ENCODE measurements at regions not wholly inside any gene's neighbourhood (a gene's known extent, or its start where the extent isn't known, plus 50 kb on each side); places are given as distances from the start of the nearest gene placed in this dataset.

GRCh38 chr2:29974086-29974485, 52.7 kb upstream of the ALK start:
- no peak for DNase-seq

DNA sequence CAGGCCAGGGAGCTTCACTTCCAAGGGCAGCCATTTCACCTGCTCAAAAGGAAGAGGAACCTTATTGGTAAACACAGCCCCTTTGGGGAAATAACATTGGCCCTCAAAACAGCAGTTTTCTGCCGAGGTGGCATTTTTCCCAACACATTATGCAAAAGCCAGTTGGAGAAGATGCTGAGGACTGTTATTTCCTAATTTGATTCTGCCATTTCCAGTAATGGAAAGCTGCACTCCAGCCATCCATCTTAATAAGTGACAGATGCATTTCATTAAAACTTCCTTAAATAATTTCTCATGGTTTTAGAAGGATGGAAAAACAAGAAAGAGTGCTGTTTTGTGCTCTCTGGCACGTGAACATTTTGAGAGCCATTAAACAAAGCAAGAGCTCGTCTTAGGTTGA, 55.9 kb upstream of the ALK start:
- no peak for DNase-seq

GRCh38 chr2:29981402-29981801, 60.0 kb upstream of the ALK start:
- no peak for DNase-seq

- no peak for DNase-seq
Measured at GRCh38 chr2:29983308-29983707, 61.9 kb upstream of the ALK start.

GRCh38 chr2:29987146-29987545, 65.8 kb upstream of the ALK start:
- no peak for DNase-seq

GRCh38 chr2:29990129-29990528, 68.7 kb upstream of the ALK start:
- DNase-seq, result no peak

- DNase-seq, result no peak
Measured at GRCh38 chr2:29991086-29991485, 69.7 kb upstream of the ALK start.

DNA sequence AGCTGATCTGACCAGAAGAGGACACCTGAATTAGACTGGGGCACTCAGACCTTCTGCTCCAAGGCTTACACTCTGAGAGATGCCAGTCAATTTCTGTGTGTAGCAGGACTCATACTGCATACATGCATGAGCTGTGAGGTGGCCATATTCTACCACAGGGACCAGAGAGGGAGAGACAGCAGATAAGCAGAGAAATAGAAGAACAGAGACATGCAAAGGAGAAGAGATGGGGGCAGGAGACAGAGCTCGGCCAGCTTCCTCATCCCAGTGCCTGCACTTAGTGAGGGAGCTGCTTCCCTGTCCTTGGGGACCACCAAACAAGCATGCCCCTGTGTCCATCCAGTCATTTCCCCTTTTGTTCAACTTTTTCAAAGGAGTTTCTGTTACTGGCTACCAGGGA, 73.9 kb upstream of the ALK start:
- no peak for DNase-seq

GRCh38 chr2:30003128-30003527, 81.7 kb upstream of the ALK start:
- DNase-seq, result no peak

GRCh38 chr2:30022444-30023071, 101.2 kb upstream of the ALK start:
- DNase-seq, result no peak

DNA sequence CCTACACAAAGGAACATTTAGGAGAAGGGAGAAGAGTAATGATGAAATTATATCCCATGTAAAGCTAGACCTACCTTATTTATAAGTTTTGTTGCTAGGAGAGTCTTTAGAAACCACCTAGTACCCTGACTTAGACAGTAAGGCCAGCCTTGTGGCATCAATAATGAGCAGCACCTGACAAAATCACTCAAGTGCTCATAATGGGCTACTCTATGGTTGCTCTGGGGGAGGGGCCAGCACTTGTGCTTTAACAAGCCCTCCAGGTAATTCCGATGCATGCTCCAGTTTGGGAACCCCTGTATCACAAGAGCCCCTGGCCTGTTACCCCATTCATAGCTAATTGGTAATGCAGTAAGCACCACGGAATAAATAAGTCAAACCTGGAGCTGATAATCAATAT, 102.9 kb upstream of the ALK start:
- no peak for DNase-seq

DNA sequence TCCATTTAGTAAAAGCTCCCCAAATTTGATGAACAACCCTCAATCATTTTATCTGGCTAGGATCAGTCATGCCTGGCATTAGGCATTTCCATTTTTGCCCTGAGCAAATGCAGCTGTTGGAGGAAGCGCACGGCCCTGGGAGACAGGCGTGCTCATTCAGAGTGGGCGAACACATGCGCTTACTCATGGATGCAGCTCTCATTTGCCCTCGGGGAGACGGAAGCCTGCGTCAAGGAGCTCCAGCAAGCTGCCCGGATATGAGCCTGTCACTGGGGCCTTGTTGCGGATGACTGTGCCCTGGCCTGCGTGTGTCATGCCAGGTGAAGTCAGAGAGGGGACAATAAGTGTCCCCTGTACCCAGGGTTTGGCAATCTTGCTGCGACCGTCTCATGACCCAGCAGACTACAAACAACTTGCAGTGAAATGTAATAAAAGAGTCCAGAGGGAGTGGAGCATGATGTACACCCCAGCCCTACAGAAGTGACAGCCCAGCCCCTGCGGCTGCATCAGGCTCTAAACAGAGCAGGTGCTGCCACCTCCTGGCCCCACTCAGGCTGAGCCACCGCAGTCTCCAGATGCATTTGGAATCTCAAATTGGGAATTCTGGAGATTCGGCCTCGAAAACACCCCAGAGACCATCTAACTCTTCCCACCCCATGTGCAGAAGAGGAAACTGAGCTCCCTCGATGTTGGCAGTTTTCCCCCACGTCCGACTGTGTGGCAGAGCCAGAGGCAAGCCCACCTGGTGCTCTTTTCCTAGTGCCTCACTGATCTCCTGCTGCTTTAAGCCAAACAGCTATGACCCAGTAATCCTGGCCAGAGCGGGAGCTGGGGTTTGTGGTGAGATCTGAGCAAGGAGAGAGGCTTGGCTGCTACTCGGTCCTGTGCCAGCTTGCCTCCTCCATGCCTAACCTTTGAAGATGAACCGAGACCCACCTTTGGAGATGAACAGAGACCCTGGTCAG, 105.0 kb upstream of the ALK start:
- DNase-seq, result no peak

DNA sequence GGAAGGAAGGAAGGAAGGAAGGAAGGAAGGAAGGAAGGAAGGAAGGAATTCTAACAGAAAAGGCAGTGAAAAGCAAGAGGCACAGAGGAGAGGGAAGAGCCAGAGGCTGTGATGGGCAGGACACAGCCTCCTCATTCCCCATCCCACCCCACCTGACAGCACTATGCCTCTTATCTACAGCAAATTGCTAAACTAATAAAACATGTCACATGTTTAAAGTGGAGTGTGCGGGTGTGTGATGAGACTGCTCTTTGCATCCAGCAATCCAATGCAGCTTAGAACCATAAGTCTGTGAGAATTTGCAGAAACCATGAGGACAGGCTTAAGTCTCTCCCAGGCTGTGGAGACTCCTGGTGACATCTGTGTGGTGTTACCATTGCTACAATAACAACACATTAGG, 108.4 kb upstream of the ALK start:
- no peak for DNase-seq

GRCh38 chr2:30030361-30030760, 109.0 kb upstream of the ALK start:
- no peak for DNase-seq

GRCh38 chr2:30031184-30031583, 109.8 kb upstream of the ALK start:
- DNase-seq, result no peak

DNA sequence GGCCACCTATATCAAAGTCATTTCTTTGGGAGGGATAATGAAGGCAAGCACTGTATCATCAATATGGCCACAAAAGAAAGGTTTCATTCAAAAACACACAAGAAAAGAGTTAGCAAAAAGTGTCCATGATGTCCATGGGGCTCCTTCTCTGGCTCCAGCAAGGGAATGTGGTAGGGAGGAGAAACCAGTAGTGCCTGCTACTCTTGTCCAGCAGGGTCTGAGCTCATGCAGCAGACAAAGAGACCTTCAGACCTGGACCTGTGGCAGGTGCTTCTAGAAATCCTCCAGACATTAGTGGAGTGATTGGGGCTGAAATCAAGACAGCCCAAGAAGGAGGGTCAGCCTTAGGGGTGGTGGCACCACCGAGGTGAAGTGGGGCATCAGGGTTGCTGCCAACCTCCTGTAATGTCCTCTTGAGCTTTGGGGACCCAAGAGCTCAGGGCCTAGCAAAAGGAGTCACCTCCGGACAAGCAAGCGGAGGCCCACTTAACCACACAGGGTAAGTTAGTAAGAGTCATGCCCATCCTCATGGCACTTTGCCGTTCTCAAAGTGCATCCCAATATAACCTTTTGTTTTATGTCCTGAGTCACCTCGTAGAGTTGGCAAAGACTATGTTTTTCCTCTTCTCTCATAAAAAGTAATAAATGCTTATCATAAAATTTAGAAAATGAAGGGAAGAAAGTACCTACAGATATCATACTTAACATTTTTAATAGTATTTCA, 112.6 kb upstream of the YPEL5 start:
- DNase-seq, result no peak

DNA sequence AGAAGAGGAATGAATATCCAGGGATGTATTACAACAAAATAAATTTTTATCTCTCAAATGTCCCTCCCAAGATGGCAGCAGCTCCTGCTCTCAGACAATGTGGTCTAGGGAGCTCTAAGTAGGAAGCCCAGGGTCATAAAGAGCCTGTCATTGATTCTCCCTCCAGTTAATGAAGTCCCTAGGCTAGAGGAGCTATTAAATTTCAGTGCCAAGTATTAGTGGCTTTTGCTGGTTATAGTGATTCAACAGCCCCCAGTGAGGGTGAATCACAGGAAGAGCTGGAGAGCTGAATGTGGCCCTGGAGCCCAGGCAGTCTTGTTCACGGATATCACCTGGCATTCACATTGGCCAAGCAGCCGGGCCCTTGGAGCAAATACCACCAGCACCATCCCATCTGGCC, 109.8 kb upstream of the YPEL5 start:
- no peak for DNase-seq

DNA sequence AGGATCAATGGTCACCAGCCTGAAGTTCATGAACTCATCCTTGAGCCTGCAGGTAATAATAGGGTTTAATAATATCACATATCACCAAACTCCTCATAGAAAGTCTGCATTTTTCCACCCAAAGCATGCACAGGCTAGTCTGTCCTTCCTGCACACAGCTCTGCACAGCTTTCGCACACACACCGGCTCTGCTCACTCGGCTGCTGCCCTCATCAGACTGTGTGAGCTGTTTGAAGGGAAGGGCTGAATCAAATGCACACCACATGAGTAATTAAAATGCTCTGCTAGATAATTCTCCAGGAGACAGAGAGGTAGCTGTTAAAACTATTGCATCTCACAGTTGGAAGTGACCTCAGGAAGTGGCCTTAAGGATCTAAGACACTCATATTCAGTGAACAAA, 108.4 kb upstream of the YPEL5 start:
- DNase-seq, result no peak

- no peak for DNase-seq
Measured at GRCh38 chr2:30039101-30039500, 107.7 kb upstream of the YPEL5 start.

DNA sequence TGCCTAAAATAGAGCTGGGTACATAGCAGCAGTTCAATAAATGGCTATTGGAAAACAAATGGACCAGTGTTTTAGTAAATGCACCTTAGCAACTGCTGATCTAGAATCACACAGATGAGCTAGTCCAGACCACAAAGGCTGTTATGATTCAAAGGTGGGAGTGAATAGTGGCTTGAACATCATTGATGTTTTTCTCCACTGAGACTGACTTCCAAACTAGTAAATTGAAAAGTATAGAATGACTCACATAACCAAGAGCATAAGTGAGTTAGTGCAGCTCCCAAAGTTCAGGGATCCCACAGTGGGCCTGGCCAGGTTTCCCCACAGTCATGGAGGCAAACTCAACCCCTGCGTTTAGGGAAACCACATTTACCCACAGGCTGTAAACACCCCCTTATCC, 106.7 kb upstream of the YPEL5 start:
- DNase-seq, result no peak

- DNase-seq, result no peak
Measured at GRCh38 chr2:30041884-30042283, 104.9 kb upstream of the YPEL5 start.

DNA sequence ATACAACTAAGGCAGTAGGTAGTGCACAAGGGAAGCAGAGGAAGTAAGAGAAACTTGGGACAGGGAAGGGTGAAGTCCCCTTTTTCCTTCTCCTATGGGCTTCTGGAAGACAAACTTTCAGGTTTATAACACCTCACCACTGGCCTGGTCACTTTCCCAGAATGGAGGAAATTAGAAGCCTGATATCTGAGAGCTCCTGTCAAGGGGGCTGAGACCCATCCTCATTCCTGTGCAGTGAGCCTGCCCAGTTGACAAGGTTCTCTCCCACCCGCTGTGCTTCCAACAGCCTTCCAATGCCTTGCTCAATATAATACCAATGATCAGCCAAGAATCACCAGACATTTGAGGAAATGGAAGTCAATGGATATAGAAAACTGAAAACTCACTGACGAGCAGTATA, 100.4 kb upstream of the YPEL5 start:
- no peak for DNase-seq

GRCh38 chr2:30046979-30047378, 99.8 kb upstream of the YPEL5 start:
- no peak for DNase-seq

DNA sequence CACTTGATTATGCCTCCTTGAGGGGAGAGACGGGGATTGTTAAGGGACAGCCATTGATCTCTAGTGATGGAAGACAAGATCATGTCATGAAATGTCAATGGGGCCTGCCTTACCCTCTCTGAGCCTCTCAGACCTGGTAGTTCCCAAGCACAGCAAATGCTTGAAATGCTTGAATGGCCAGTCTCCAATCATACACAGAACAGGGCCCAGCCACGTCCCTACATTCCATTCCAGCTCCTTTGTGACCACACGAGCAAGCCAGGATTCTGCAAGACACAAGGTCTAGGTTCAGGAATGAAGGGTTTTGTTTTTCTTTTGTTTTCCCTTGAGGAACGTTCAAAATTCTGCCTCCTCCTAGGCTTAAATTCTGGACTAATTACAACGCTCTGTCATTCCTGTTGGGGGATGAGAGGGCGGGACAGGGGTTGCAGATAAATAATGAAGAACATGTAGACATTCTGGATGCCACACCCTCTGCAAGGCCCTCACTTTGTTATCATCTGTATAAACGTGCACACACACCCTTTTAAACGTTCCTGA, 98.1 kb upstream of the YPEL5 start:
- no peak for DNase-seq
